Fibroblast of peridontal ligament (primary cell): ENCODE measurements at regions not wholly inside any gene's neighbourhood (a gene's known extent, or its start where the extent isn't known, plus 50 kb on each side); places are given as distances from the start of the nearest gene placed in this dataset.

ENCODE experiments used
- DNase-seq: peaks from one replicate; pipeline ENCODE4 v3.0.0-alpha.2; 2010; ENCODE audit errors: extremely low read depth

DNA sequence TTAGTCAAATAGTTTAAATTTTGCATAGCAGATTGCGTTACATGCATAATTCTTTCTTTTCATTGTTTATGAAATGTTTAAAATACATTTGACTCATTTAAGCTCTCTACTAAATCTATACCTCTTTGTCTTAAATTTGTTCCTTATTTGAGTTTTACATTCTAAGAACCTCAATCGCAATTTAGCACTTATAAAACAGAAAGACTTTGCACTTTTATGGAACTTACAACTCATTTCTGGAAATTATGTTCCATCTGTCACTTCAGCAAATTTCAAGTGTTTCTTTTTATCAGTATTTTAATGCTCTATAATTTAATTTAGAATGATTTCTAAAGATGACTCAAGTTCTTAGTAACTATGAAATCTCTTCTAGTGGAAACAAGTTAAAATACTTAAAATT lies 1505.8 kb upstream of the SPRY2 start:
- DNase-seq, result no peak

GRCh38 chr13:81821259-81821658 lies 1480.3 kb upstream of the SPRY2 start:
- DNase-seq, result no peak

GRCh38 chr13:81800433-81800832 lies 1459.5 kb upstream of the SPRY2 start:
- DNase-seq, result no peak

GRCh38 chr13:81795710-81796109 lies 1454.8 kb upstream of the SPRY2 start:
- DNase-seq, result no peak

DNA sequence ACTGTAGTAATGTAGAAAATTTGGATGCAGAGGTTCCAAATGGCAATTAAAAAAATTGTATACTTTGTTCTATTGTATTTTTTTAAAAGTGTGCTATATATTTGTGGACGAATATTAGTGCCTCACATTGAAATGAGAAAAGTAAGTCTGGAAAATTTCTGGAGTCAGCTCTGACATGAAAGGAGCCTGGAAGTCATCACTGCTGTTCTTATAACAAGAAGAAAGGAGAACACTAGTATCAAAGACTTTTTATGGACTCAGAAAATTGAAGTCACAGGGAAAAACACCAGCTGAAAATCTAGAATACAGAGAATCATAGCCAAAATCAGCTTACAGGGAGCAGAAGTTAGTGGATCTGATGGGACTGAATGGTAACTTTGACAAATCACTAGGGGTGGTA lies 1450.7 kb upstream of the SPRY2 start:
- DNase-seq, result no peak

DNA sequence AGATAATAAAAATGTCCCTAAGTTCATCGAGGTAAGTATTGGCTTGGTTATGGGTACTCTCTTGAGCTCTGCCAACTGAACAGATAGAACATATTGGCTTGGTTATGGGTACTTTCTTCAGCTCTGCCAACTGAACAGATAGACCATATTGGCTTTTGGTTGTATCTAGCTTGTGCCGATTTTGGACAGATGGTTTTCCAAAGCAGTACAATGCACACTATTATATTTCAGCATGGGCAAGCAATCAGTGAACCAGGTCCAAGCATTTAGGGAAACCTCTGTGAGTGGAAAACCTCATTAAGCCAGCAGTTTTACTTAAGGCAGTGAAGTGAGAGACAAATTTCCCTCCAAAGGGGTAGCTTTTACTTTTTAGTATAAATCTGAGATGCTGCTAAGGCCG lies 1440.5 kb upstream of the SPRY2 start:
- DNase-seq, result no peak

GRCh38 chr13:81779876-81780275 lies 1439.0 kb upstream of the SPRY2 start:
- no peak for DNase-seq

GRCh38 chr13:81778350-81778749 lies 1437.4 kb upstream of the SPRY2 start:
- no peak for DNase-seq

DNA sequence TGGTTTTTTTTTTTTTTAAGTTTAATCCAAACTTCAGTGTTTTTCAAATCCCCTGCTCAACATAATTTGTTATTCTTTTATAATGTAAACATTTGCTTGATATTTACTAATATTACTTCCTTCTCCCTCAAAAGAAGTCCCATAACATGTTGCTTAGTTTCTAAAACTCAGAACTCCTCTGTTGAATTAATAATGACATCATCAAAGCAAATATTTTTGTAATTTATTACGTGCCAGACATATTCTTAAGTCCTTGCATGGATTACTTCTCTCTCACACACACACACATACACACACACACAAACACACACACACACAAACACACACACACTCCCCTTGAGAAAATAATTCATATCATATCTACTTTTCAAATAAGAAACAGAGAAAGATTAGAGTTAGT lies 1432.3 kb upstream of the SPRY2 start:
- no peak for DNase-seq

DNA sequence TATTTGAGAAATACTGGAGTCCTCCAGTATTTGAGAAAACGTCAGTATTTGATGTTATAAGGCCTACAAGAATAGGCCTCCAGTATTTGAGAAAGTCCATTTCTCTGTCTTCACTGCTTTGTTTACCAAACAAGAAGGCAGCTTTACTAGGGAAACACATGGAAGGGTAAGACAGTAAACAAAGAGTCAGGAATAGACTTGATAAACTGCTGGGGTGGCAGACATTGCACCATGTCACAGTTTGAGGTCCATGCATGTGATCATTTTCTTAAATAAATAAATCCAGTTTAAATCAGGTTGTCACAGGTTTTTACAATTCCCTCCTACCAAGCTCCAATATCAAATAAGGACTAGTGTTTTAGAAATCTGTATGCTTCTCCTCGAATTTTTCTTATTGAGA lies 1431.0 kb upstream of the SPRY2 start:
- DNase-seq, result no peak

- DNase-seq, result no peak
These were observed 1430.1 kb upstream of the SPRY2 start for GRCh38 chr13:81770868-81771505.

GRCh38 chr13:81762449-81762848 lies 1421.5 kb upstream of the SPRY2 start:
- DNase-seq, result no peak

GRCh38 chr13:81760316-81760715 lies 1419.4 kb upstream of the SPRY2 start:
- no peak for DNase-seq

GRCh38 chr13:81757348-81757970 lies 1416.5 kb upstream of the SPRY2 start:
- DNase-seq, result no peak

- no peak for DNase-seq
These were observed 1404.5 kb upstream of the SPRY2 start for GRCh38 chr13:81745391-81745790.

GRCh38 chr13:81738364-81738763 lies 1397.4 kb upstream of the SPRY2 start:
- DNase-seq, result no peak

DNA sequence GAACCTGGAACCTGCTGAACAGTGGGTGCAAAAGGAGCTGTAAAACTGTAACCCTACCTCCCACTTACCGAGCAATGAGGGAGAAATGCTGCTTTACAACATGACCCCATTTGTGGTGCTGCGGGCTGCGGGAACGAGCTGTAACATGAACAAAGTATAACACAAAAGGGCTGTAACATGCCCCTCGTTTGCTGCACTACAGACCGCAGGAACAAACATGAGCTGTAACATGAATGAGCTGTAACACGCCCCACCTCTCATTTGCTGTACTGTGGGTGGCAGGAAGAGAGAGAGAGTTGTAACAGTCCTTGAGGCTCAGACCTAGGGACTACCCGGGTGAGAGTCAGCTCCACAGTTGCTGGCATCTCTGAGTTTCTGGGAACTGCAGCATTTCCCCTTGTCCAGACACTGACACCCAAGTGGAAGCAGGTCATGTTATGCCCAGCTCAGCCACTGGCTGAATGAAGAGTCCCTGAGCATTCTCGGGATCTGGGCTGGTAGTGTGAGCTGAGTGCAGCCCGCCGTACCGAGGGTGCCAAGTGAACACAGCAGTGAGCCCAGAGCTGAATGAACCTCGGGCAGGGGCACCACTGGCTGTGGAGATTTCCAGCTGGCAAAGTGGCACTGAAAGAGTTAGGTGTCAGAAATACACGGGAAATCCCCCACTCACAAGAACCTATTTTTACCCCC lies 1385.3 kb upstream of the SPRY2 start:
- DNase-seq, result no peak

- no peak for DNase-seq
These were observed 1381.5 kb upstream of the SPRY2 start for GRCh38 chr13:81722456-81722855.

DNA sequence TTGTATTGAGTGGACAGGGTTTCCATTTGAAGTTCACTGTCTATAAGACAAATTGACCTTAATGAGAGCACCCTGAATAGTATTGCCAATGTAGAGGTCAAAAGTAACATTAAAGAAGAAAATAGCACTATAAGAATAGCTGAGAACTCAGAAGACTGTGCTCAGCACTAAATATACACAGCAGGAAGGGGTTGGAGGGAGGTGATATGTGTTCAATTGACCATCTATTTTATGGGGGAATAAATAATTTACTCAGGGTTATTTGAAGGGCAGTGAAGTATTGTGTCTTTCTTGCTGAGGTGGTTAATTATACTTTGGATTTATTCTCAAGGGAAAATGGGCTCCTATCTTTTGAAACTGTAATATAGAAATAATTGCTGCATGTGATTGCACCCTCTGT lies 1380.5 kb upstream of the SPRY2 start:
- DNase-seq, result no peak

DNA sequence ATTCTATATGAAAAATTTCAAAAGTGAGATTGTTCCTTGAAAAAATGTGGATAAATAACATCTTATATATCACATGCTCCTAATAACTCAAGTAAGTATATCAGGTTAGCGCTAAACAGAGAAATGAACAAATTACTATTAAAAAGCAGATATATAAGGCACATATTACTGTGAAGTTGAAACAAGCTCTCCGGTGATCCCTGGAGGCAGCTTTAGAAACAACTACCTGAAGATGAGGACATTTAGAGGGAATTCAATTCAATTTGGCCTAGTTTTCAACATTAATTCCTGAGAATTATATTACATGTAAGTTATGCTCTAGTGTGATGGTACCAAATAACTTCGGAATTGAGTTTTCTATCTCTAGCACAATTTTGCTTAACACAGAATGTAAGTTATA lies 1373.6 kb upstream of the SPRY2 start:
- no peak for DNase-seq

- DNase-seq, result no peak
These were observed 1372.3 kb upstream of the SPRY2 start for GRCh38 chr13:81713201-81713600.

- no peak for DNase-seq
These were observed 1356.9 kb upstream of the SPRY2 start for GRCh38 chr13:81697826-81698225.

GRCh38 chr13:81686877-81687276 lies 1346.0 kb upstream of the SPRY2 start:
- no peak for DNase-seq
